ENCODE measurements at regions not wholly inside any gene's neighbourhood (a gene's known extent, or its start where the extent isn't known, plus 50 kb on each side); places are given as distances from the start of the nearest gene placed in this dataset.

DNA sequence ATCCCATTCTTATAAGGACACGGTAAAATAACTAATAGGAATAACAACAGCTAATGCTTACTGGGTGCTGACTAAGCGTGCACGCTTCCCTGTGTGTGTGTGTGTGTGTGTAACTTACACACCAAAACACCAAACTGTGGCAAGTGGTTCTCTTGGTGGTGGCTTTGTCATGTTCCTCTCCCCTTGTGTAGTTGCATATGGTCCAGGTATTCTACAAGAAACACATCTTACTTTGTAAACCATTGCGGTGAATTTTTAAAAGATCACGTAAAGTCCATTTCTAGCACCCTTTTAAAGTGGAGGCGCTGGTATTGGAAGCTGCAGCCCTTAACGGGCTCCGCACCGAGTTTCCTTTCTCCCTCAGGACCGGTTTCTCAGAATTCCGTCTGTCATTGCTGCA, 221.0 kb upstream of the FOXF1 start:
- no peak overlapping the region for H3K4me3 ChIP-seq
- intact Hi-C loops (cut with DNase I): no loop called here
- no peaks in the 10 kb centered on the region for H3K4me1 ChIP-seq
- peaks cover 48% of the 10 kb centered on the region for H3K27me3 ChIP-seq (ENCODE audit: low read depth)
- no peaks in the 10 kb centered on the region for H3K36me3 ChIP-seq
- ATAC-seq (no peak), DNase-seq (no peak)
- H3K27ac ChIP-seq: no peak overlapping the region
- H3K9me3 ChIP-seq: no peaks in the 10 kb centered on the region
- TF ChIP-seq, protein P1, sequence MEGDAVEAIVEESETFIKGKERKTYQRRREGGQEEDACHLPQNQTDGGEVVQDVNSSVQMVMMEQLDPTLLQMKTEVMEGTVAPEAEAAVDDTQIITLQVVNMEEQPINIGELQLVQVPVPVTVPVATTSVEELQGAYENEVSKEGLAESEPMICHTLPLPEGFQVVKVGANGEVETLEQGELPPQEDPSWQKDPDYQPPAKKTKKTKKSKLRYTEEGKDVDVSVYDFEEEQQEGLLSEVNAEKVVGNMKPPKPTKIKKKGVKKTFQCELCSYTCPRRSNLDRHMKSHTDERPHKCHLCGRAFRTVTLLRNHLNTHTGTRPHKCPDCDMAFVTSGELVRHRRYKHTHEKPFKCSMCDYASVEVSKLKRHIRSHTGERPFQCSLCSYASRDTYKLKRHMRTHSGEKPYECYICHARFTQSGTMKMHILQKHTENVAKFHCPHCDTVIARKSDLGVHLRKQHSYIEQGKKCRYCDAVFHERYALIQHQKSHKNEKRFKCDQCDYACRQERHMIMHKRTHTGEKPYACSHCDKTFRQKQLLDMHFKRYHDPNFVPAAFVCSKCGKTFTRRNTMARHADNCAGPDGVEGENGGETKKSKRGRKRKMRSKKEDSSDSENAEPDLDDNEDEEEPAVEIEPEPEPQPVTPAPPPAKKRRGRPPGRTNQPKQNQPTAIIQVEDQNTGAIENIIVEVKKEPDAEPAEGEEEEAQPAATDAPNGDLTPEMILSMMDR (IDR thresholded peaks at IDR 0.05): no peak

DNA sequence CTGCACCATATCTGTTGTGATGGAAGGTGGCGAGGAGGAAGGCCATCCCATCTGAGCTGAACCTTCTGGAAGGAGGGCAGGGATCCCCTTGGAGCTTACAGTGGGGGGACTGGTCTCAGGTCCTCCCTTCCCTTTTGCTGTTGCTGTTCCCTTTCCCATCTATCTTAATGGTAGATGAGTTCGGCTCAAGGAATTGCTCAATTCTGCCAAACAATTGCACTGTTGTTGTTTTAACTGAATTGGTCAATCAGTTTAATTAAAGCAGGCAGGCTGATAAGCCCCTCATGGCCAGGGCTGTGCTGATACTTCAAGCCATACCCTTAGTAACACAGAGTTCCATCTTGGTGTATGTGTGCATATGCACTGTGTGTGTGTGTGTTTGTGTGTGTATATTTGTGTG, 220.4 kb upstream of the FOXF1 start:
- H3K4me3 ChIP-seq: no peak overlapping the region
- TF ChIP-seq, protein P1 (IDR thresholded peaks at IDR 0.05): no peak
- no peaks in the 10 kb centered on the region for H3K9me3 ChIP-seq
- H3K4me1 ChIP-seq: no peaks in the 10 kb centered on the region
- no peaks in the 10 kb centered on the region for H3K36me3 ChIP-seq
- peaks cover 52% of the 10 kb centered on the region for H3K27me3 ChIP-seq (ENCODE audit: low read depth)
- ATAC-seq: no peak
- no peak overlapping the region for H3K27ac ChIP-seq
- intact Hi-C loops (cut with DNase I): no loop called here
- no peak for DNase-seq

DNA sequence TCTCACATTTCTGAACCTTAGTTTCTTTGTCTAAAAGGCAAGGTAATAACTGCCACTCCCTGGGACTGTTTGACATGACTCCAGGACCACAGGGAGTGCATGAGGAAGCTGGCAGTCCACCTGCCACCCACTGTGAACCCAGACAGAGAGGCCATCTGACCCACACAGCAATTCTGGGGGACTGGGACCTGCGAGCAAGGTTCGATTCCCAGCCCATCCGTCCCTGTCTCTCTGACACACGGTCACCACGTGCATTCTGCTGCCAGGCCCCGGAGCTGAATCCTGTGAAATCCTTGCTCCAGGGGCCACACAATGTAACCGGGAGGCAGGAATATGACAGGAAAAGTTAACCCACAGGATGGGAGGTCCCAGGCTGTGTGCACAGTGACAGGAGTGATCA, 218.8 kb upstream of the FOXF1 start:
- Histone ChIP-seq H3K4me1 (no peaks in the 10 kb centered on the region), H3K27ac (no peak overlapping the region), H3K27me3 (ENCODE audit: low read depth) (peaks cover 51% of the 10 kb centered on the region), H3K36me3 (no peaks in the 10 kb centered on the region), H3K9me3 (no peaks in the 10 kb centered on the region), H3K4me3 (no peak overlapping the region)
- intact Hi-C loops (cut with DNase I): no loop called here
- ATAC-seq: no peak
- no peak for DNase-seq
- TF ChIP-seq, protein P1 (IDR thresholded peaks at IDR 0.05): no peak

DNA sequence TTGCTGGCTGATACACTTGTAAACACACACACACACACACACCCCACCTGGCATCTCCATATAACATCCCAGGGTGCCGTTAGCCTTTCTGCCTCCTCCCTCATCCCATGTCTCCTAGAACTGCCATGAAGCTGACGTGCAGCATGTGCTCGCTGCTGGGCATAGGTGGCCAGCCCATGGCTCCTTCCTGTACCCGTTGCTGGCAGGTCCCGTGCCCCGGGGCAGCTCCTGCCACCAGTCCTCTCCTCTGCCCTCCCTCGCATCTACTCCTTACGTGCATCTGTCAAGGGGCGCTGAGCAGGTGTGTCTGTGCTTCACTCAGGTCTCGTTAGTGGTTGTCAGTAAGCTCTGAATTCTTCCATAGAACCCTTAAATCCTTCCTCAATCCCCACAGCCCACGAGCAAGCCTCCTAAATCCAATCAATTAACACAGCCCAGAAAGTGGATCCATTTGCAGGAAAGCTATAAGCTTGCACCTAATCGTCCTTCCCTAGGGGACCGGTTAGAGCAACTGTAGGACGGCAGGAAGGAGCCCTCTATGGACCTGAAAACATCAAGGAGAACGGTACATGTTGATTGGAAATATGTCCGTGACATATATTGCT, 218.1 kb upstream of the FOXF1 start:
- H3K36me3 ChIP-seq: no peaks in the 10 kb centered on the region
- no peaks in the 10 kb centered on the region for H3K4me1 ChIP-seq
- TF ChIP-seq, protein P1 (IDR thresholded peaks at IDR 0.05): no peak
- intact Hi-C loops (cut with DNase I): no loop called here
- ATAC-seq: no peak
- H3K27me3 ChIP-seq (ENCODE audit: low read depth): peaks cover 45% of the 10 kb centered on the region
- H3K9me3 ChIP-seq: no peaks in the 10 kb centered on the region
- no peak overlapping the region for H3K4me3 ChIP-seq
- no peak overlapping the region for H3K27ac ChIP-seq
- DNase-seq: no peak

DNA sequence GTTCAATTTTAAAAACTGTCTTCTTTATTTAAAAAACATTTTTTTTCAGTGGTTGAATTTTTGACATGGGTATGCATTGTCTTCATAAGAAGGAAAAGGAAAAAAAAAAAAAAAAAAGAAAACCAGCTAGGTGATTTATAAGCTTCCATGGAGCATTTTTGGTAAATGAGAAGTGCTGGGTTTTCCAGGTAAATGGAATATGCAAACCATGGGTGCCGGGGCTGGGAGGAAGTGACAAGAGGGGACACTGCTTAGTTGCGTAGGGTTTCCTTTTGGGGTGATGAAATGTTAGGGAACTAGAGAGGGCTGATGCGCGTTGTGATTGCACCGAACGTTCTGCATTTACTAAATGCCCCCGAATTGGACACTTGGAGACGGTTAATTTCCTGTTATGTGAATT, 217.4 kb upstream of the FOXF1 start:
- Histone ChIP-seq H3K4me3 (no peak overlapping the region), H3K36me3 (no peaks in the 10 kb centered on the region), H3K9me3 (no peaks in the 10 kb centered on the region), H3K27me3 (ENCODE audit: low read depth) (peaks cover 46% of the 10 kb centered on the region), H3K27ac (no peak overlapping the region), H3K4me1 (no peaks in the 10 kb centered on the region)
- TF ChIP-seq, protein P1 (IDR thresholded peaks at IDR 0.05): no peak
- DNase-seq (no peak), ATAC-seq (no peak)
- intact Hi-C loops (cut with DNase I): no loop called here

DNA sequence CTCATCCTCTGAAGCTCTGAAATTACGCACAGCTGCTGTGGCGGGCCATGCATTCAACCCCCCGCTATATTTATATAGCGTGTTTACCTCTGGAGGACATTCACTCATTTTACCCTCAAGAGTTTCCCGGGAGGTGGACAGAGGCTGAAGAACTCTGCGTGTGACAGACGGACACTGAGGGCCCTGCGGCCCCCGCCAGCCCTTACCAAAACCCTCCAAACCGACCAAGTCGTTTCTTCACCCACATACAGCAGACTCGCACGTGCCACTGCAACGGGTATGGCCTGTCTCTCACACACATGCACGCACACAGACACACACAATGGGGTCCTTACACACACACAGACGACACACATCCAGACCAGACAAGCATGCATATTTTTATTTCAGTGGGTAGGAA, 216.4 kb upstream of the FOXF1 start:
- no peak for ATAC-seq
- DNase-seq: no peak
- intact Hi-C loops (cut with DNase I): no loop called here
- peaks cover 46% of the 10 kb centered on the region for H3K27me3 ChIP-seq (ENCODE audit: low read depth)
- TF ChIP-seq, protein P1 (IDR thresholded peaks at IDR 0.05): no peak
- no peaks in the 10 kb centered on the region for H3K9me3 ChIP-seq
- H3K36me3 ChIP-seq: no peaks in the 10 kb centered on the region
- no peak overlapping the region for H3K4me3 ChIP-seq
- H3K27ac ChIP-seq: no peak overlapping the region
- H3K4me1 ChIP-seq: no peaks in the 10 kb centered on the region
